Osteoblast (primary cell): ENCODE measurements at regions not wholly inside any gene's neighbourhood (a gene's known extent, or its start where the extent isn't known, plus 50 kb on each side); places are given as distances from the start of the nearest gene placed in this dataset.

Experiments
- DNase-seq: peaks from one replicate; pipeline ENCODE4 v3.0.0; 2011; ENCODE audit warnings: low spot score, mixed read lengths; ENCODE audit not compliant: insufficient read length; ENCODE audit errors: missing footprints
- H2AFZ ChIP-seq: 2 replicates; pipeline ENCODE4 v1.6.0; 2011; ENCODE audit warnings: mild to moderate bottlenecking, low read length
- H3K27ac ChIP-seq: 2 replicates; pipeline ENCODE4 v1.5.1; 2011; ENCODE audit warnings: mild to moderate bottlenecking, low read depth, low read length, moderate library complexity
- H3K27me3 ChIP-seq: 2 replicates; pipeline ENCODE4 v1.6.0; 2012; ENCODE audit warnings: mild to moderate bottlenecking, control low read depth, inconsistent platforms, low read length, moderate library complexity; ENCODE audit not compliant: insufficient read depth
- H3K36me3 ChIP-seq: 2 replicates; pipeline ENCODE4 v1.5.1; 2011; ENCODE audit warnings: mild to moderate bottlenecking, low read length, control low read depth, moderate library complexity; ENCODE audit not compliant: insufficient read depth
- H3K4me1 ChIP-seq: 2 replicates; pipeline ENCODE4 v1.5.1; 2011; ENCODE audit warnings: mild to moderate bottlenecking, low read length, control low read depth, moderate library complexity; ENCODE audit not compliant: insufficient read depth
- H3K4me2 ChIP-seq: 2 replicates; pipeline ENCODE4 v1.6.0; 2011; ENCODE audit warnings: mild to moderate bottlenecking, low read length; ENCODE audit not compliant: insufficient read depth
- H3K4me3 ChIP-seq: fragments of 200-600 bp; sonication (generic); 3 replicates; pipeline ENCODE4 v1.5.1; 2012; ENCODE audit warnings: mild to moderate bottlenecking, low read length, inconsistent platforms; ENCODE audit not compliant: insufficient read depth
- H3K79me2 ChIP-seq: 2 replicates; pipeline ENCODE4 v1.6.0; 2012; ENCODE audit warnings: mild to moderate bottlenecking, low read length, control low read depth, inconsistent platforms; ENCODE audit not compliant: insufficient read depth
- H3K9me3 ChIP-seq: 2 replicates; pipeline ENCODE4 v1.5.1; 2011; ENCODE audit warnings: low read depth, low read length, control low read depth
- H4K20me1 ChIP-seq: 2 replicates; pipeline ENCODE4 v1.6.0; 2012; ENCODE audit warnings: mild to moderate bottlenecking, low read length, control low read depth; ENCODE audit not compliant: insufficient read depth
- TF ChIP-seq, protein P1 (sequence below): IDR thresholded peaks from 2 replicates; pipeline ENCODE4 v1.5.1; 2011; ENCODE audit warnings: mild to moderate bottlenecking, low read depth, low read length, moderate library complexity; ENCODE audit errors: extremely low read depth

DNA sequence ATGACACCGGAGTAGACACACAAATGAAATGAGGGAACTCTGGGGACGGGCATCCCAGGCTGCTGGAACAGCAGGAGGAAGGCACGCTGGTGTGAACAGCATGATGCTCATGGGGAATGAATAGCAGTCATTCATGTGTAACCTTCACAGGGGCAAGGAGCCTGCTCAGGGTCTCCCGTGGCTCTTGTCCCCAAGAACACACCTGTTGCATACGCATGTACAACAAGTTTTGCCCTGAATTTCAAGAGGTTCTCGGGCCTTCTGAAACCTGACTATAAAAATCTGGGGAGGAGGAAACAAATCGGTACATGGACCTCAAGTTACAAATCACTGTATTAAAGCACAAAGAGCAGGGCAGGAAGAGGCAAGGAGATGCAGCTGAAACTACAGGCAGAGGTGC lies 93.4 kb downstream of the RRAGC start:
- H3K4me1 ChIP-seq = no peaks in the 10 kb centered on the region
- no peaks in the 10 kb centered on the region for H3K9me3 ChIP-seq
- no peak overlapping the region for H3K4me3 ChIP-seq
- H3K36me3 ChIP-seq = no peaks in the 10 kb centered on the region
- H2AFZ ChIP-seq = no peak overlapping the region
- H3K27me3 ChIP-seq = no peaks in the 10 kb centered on the region
- TF ChIP-seq, protein P1, sequence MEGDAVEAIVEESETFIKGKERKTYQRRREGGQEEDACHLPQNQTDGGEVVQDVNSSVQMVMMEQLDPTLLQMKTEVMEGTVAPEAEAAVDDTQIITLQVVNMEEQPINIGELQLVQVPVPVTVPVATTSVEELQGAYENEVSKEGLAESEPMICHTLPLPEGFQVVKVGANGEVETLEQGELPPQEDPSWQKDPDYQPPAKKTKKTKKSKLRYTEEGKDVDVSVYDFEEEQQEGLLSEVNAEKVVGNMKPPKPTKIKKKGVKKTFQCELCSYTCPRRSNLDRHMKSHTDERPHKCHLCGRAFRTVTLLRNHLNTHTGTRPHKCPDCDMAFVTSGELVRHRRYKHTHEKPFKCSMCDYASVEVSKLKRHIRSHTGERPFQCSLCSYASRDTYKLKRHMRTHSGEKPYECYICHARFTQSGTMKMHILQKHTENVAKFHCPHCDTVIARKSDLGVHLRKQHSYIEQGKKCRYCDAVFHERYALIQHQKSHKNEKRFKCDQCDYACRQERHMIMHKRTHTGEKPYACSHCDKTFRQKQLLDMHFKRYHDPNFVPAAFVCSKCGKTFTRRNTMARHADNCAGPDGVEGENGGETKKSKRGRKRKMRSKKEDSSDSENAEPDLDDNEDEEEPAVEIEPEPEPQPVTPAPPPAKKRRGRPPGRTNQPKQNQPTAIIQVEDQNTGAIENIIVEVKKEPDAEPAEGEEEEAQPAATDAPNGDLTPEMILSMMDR = no peak
- H4K20me1 ChIP-seq = no peaks in the 10 kb centered on the region
- H3K4me2 ChIP-seq = no peak overlapping the region
- no peak overlapping the region for H3K27ac ChIP-seq
- no peak for DNase-seq
- no peaks in the 10 kb centered on the region for H3K79me2 ChIP-seq

DNA sequence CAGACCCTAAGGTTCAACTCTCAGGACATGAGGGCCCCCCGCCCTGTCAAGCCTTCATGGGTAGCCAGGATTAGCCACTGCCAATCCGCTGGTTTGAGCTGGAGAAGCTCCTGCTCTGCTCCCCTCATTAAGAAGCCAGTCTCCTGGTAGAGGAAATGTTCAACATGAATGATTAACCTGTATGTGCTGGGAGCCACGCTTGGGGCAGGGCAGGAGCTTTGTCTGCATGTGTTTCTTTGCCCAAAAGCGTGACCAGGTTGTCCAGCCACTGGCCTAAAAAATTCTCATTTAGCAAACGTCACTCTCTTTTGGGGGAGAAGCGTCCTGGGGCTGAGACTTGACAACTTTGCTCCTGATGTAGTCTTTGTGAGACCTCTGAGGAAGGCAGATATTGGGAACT lies 96.5 kb downstream of the RRAGC start:
- Histone ChIP-seq H3K27ac (no peak overlapping the region), H3K4me1 (no peaks in the 10 kb centered on the region), H3K36me3 (no peaks in the 10 kb centered on the region), H2AFZ (no peak overlapping the region), H3K27me3 (no peaks in the 10 kb centered on the region), H3K4me2 (no peak overlapping the region), H3K9me3 (no peaks in the 10 kb centered on the region), H3K4me3 (no peak overlapping the region), H3K79me2 (no peaks in the 10 kb centered on the region), H4K20me1 (no peaks in the 10 kb centered on the region)
- DNase-seq = no peak
- TF ChIP-seq, protein P1 = no peak

DNA sequence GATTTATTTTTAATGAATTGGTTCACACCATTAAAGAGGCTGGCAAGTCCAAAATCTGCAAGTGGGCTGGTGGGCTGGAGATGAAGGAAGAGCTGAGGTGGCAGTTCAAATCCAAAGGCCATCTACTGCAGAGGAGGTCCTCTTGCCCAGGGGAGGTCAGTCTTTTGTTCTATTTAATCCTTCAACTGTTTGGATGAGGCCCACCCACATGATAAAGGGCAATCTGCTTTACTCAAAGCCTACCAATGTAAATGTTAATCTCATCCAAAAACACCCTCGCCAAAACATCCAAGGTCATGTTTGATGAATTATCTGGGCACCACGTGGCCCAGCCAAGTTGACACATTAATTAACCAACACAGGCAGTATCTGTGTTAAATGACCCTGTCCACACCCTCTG lies 99.0 kb downstream of the RRAGC start:
- Histone ChIP-seq H3K9me3 (no peaks in the 10 kb centered on the region), H3K4me2 (no peak overlapping the region), H4K20me1 (no peaks in the 10 kb centered on the region), H2AFZ (no peak overlapping the region), H3K4me3 (no peak overlapping the region), H3K36me3 (no peaks in the 10 kb centered on the region), H3K4me1 (no peaks in the 10 kb centered on the region), H3K27ac (no peak overlapping the region), H3K79me2 (no peaks in the 10 kb centered on the region), H3K27me3 (no peaks in the 10 kb centered on the region)
- TF ChIP-seq, protein P1 = no peak
- DNase-seq = no peak

DNA sequence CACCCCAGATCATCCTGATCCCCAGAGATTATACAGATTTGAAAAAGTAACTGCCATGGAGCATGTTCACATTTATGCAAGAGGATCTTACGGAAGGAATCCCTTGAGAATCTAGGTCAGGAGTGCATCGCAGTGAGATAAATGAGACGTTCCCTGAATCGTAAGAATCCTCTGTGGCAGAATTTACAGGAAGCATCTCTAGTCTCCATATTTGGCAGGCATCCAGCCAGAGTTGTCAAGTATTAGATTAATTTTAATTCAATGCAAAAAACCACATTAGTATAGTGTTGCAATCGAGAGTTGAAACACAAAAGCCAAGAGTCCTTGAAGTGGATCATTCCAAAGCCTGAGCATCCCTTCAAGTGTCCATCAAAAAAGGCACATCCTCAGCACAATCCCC lies 100.8 kb downstream of the RRAGC start:
- H3K4me3 ChIP-seq = no peak overlapping the region
- H3K79me2 ChIP-seq = no peaks in the 10 kb centered on the region
- H3K27me3 ChIP-seq = no peaks in the 10 kb centered on the region
- no peak for DNase-seq
- H3K27ac ChIP-seq = no peak overlapping the region
- H3K4me1 ChIP-seq = no peaks in the 10 kb centered on the region
- no peak overlapping the region for H3K4me2 ChIP-seq
- no peak overlapping the region for H2AFZ ChIP-seq
- H4K20me1 ChIP-seq = no peaks in the 10 kb centered on the region
- no peaks in the 10 kb centered on the region for H3K9me3 ChIP-seq
- H3K36me3 ChIP-seq = no peaks in the 10 kb centered on the region
- TF ChIP-seq, protein P1 = no peak
